SK-N-SH (cell line): ENCODE measurements at regions not wholly inside any gene's neighbourhood (a gene's known extent, or its start where the extent isn't known, plus 50 kb on each side); places are given as distances from the start of the nearest gene placed in this dataset.

ENCODE experiments used
- CTCF ChIA-PET: fragments of 300-600, 350-600 bp; formaldehyde crosslinking; extraction: SDS; loops from one replicate; lab custom pipeline; 2021; lab: Yijun Ruan, JAX
- POLR2A ChIA-PET: fragments of 350-600 bp; sonication (Branson Sonifier 250); formaldehyde crosslinking; extraction: SDS; loops from one replicate; lab custom pipeline; 2020; ENCODE audit warnings: antibody characterized with exemption, inconsistent platforms; lab: Yijun Ruan, JAX
- DNase-seq: peaks from one replicate; pipeline ENCODE4 v3.0.0; 2012
- H2AFZ ChIP-seq: fragments of 200-600 bp; sonication (generic); 2 replicates; pipeline ENCODE4 v1.8.1; 2016; ENCODE audit warnings: antibody characterized with exemption, mild to moderate bottlenecking, low read depth
- H3F3A ChIP-seq: fragments of 200-600 bp; sonication (generic); replicated peaks from 2 replicates; pipeline ENCODE3; 2016; ENCODE audit warnings: antibody characterized with exemption, mild to moderate bottlenecking; ENCODE audit not compliant: insufficient read depth
- H3K27ac ChIP-seq, 2 experiments: fragments of 200-500 bp in 1 of 2; fragments of 200-600 bp in 1 of 2; sonication (Bioruptor generic) in 1 of 2; sonication (generic), shearing (Covaris generic) in 1 of 2; 2 replicates each; pipeline versions ENCODE4 v1.5.1 to v1.6.1; 2014 to 2016; ENCODE audit warnings: low read depth in 2 of 2, inconsistent platforms in 1 of 2, low read length in 1 of 2, mild to moderate bottlenecking in 1 of 2, mixed read lengths in 1 of 2
- H3K27me3 ChIP-seq: fragments of 200-600 bp; sonication (generic), shearing (Covaris generic); 2 replicates; pipeline ENCODE4 v1.6.1; 2016; ENCODE audit warnings: mixed run types; ENCODE audit not compliant: insufficient read depth
- H3K36me3 ChIP-seq, 2 experiments: fragments of 200-500 bp in 1 of 2; fragments of 200-600 bp in 1 of 2; sonication (Bioruptor generic) in 1 of 2; sonication (generic) in 1 of 2; replicated peaks in 1 of 2; 2 replicates each; pipeline versions ENCODE3 to v1.5.1; 2014 to 2016; ENCODE audit warnings: low read length in 1 of 2, mild to moderate bottlenecking in 1 of 2; ENCODE audit not compliant: insufficient read depth in 2 of 2, control insufficient read depth in 1 of 2
- H3K4me1 ChIP-seq, 2 experiments: fragments of 200-500 bp in 1 of 2; fragments of 200-600 bp in 1 of 2; sonication (Bioruptor generic) in 1 of 2; sonication (generic), shearing (Covaris generic) in 1 of 2; 2 replicates each; pipeline versions ENCODE4 v1.5.1 to v1.6.1; 2014 to 2016; ENCODE audit warnings: low read depth in 1 of 2, low read length in 1 of 2, mixed run types in 1 of 2; ENCODE audit not compliant: insufficient read depth in 2 of 2, control insufficient read depth in 1 of 2
- H3K4me2 ChIP-seq: fragments of 200-600 bp; sonication (generic), shearing (Covaris generic); 2 replicates; pipeline ENCODE4 v1.6.1; 2017; ENCODE audit warnings: mixed run types
- H3K4me3 ChIP-seq, 2 experiments: fragments of 200-500 bp in 1 of 2; fragments of 200-600 bp in 1 of 2; sonication (Bioruptor generic) in 1 of 2; sonication (generic), shearing (Covaris generic) in 1 of 2; 2 replicates each; pipeline versions ENCODE4 v1.5.1 to v1.8.1; 2014 to 2016; ENCODE audit warnings: low read depth in 2 of 2, inconsistent platforms in 1 of 2, low read length in 1 of 2, mild to moderate bottlenecking in 1 of 2, mixed read lengths in 1 of 2, moderate library complexity in 1 of 2
- H3K79me2 ChIP-seq: fragments of 200-600 bp; sonication (generic); 2 replicates; pipeline ENCODE4 v1.8.1; 2017; ENCODE audit warnings: mild to moderate bottlenecking; ENCODE audit not compliant: insufficient read depth
- H3K9ac ChIP-seq: fragments of 200-600 bp; sonication (generic); 2 replicates; pipeline ENCODE4 v1.6.1; 2017; ENCODE audit warnings: mixed run types
- H3K9me2 ChIP-seq: fragments of 200-600 bp; sonication (generic); 2 replicates; pipeline ENCODE4 v1.6.1; 2017; ENCODE audit warnings: mixed run types
- H3K9me3 ChIP-seq: fragments of 200-600 bp; sonication (generic); 2 replicates; pipeline ENCODE4 v1.6.1; 2017; ENCODE audit warnings: mixed run types, mild to moderate bottlenecking, moderate library complexity
- H4K20me1 ChIP-seq: fragments of 200-600 bp; sonication (generic); 2 replicates; pipeline ENCODE4 v1.6.1; 2017; ENCODE audit warnings: mild to moderate bottlenecking, mixed run types; ENCODE audit not compliant: insufficient read depth
- CHD2 ChIP-seq: fragments of 150-350 bp; IDR thresholded peaks from 2 replicates; pipeline ENCODE4 v1.6.1; 2018; ENCODE audit warnings: low read length; ENCODE audit not compliant: partially characterized antibody
- CTCF ChIP-seq: fragments of 200-600 bp; sonication (generic); IDR thresholded peaks from 2 replicates; pipeline ENCODE4 v1.6.1; 2017; ENCODE audit warnings: antibody characterized with exemption, mild to moderate bottlenecking, moderate library complexity
- ELF1 ChIP-seq: IDR thresholded peaks from 2 replicates; pipeline ENCODE4 v1.4.0; 2012
- EP300 ChIP-seq, 2 experiments: IDR thresholded peaks; 2 replicates each; pipeline versions ENCODE4 v1.4.0 to v1.6.1; 2012; ENCODE audit warnings: borderline replicate concordance in 1 of 2, low read depth in 1 of 2, low read length in 1 of 2
- FOSL2 ChIP-seq: IDR thresholded peaks from 2 replicates; pipeline ENCODE4 v1.4.0; 2012; ENCODE audit warnings: low read depth, mild to moderate bottlenecking, moderate library complexity, borderline replicate concordance
- FOXJ3 ChIP-seq: sonication (generic); formaldehyde crosslinking; IDR thresholded peaks from 2 replicates; pipeline ENCODE4 v1.5.1; 2020; ENCODE audit warnings: mild to moderate bottlenecking, missing genetic modification reagents
- GATA2 ChIP-seq: sonication (generic); formaldehyde crosslinking; IDR thresholded peaks from 2 replicates; pipeline ENCODE4 v1.5.0; 2020; ENCODE audit warnings: mild to moderate bottlenecking, missing genetic modification reagents
- JUND ChIP-seq: IDR thresholded peaks from 2 replicates; pipeline ENCODE4 v1.4.0; 2012
- MEF2A ChIP-seq: IDR thresholded peaks from 2 replicates; pipeline ENCODE4 v1.4.0; 2012; ENCODE audit warnings: low read depth, borderline replicate concordance
- MXI1 ChIP-seq: IDR thresholded peaks from 2 replicates; pipeline ENCODE4 v1.6.1; 2012; ENCODE audit warnings: mild to moderate bottlenecking, low read depth, low read length, improper control_type of control experiment
- POLR2AphosphoS5 ChIP-seq: IDR thresholded peaks from 2 replicates; pipeline ENCODE4 v1.6.1; 2012; ENCODE audit warnings: low read depth, low read length
- RAD21 ChIP-seq: IDR thresholded peaks from 2 replicates; pipeline ENCODE4 v1.6.1; 2012; ENCODE audit warnings: mild to moderate bottlenecking, low read length
- RFX5 ChIP-seq: IDR thresholded peaks from 2 replicates; pipeline ENCODE4 v1.6.1; 2012; ENCODE audit warnings: mild to moderate bottlenecking, improper control_type of control experiment, low read length
- SIN3A ChIP-seq: IDR thresholded peaks from 2 replicates; pipeline ENCODE4 v1.6.1; 2012; ENCODE audit warnings: low read depth, mild to moderate bottlenecking, low read length, moderate library complexity, borderline replicate concordance
- TAF1 ChIP-seq: IDR thresholded peaks from 2 replicates; pipeline ENCODE4 v1.6.1; 2012; ENCODE audit warnings: low read depth, mild to moderate bottlenecking, low read length, moderate library complexity, borderline replicate concordance
- YY1 ChIP-seq: IDR thresholded peaks from 2 replicates; pipeline ENCODE4 v1.4.0; 2012; ENCODE audit warnings: low read depth, mild to moderate bottlenecking
- WGBS: methylation state at CpG from one replicate; pipeline ENCODE4 v1.1.6; 2017; ENCODE audit warnings: low lambda C conversion rate; 5-methylcytosine and 5-hydroxymethylcytosine counted together

- Histone ChIP-seq H3K9me2 (no peaks in the 10 kb centered on the region), H4K20me1 (peaks cover 95% of the 10 kb centered on the region), H3K27me3 (no peaks in the 10 kb centered on the region), H3K4me1 (peaks cover 0 to 53% of the 10 kb centered on the region in 2 experiments; a peak in 1 of 4 replicates), H3K9me3 (no peaks in the 10 kb centered on the region), H2AFZ (no peak overlapping the region), H3K36me3 (peaks cover 16 to 43% of the 10 kb centered on the region in 2 experiments), H3K27ac (peak overlapping the region in 1 of 2 experiments; percentile 40; a peak in 2 of 4 replicates), H3K79me2 (peaks cover 81% of the 10 kb centered on the region), H3K9ac (no peak overlapping the region), H3K4me2 (no peak overlapping the region), H3K4me3 (no peak overlapping the region), H3F3A (no peaks in the 10 kb centered on the region)
- CTCF ChIA-PET = interaction anchor here (0.7 to 1.3 kb wide), 3 partner anchors 19 to 416 kb away, joined by 3 to 4 read pairs (median 4); no protein-coding TSS in a partner anchor
- POLR2A ChIA-PET = no interaction called here
- DNase-seq = peak; percentile 88
- 0 out of 2 replicates have a peak, but pooled peaks have one; percentile 8 for TF ChIP-seq RAD21
- no peak for TF ChIP-seq POLR2AphosphoS5
- no peak for TF ChIP-seq JUND
- peak; percentile 77 for TF ChIP-seq FOXJ3 (CRISPR knock-in tag)
- no peak; the same call in 1 of the 2 replicates for TF ChIP-seq MXI1
- peak; percentile 81 for TF ChIP-seq GATA2 (CRISPR knock-in tag)
- TF ChIP-seq FOSL2 = no peak
- peak in 1 of 2 experiments; percentile 72; a peak in 2 of 4 replicates for TF ChIP-seq EP300 (IDR thresholded peaks at IDR 0.05; ENCODE audit: borderline replicate concordance in 1 of 2, low read depth in 1 of 2, low read length in 1 of 2)
- TF ChIP-seq CTCF = no peak
- WGBS = 87% methylated on average over 12 of the region's 17 CpGs
Measured at GRCh38 chr12:124490584-124491305, 76.7 kb downstream of the NCOR2 start.

- Histone ChIP-seq H3F3A (no peaks in the 10 kb centered on the region), H3K27me3 (no peaks in the 10 kb centered on the region), H3K4me1 (peaks cover 0 to 53% of the 10 kb centered on the region in 2 experiments; a peak in 1 of 4 replicates), H3K27ac (peak overlapping the region in 1 of 2 experiments; percentile 40; a peak in 2 of 4 replicates), H4K20me1 (peaks cover 88% of the 10 kb centered on the region), H3K4me2 (no peak overlapping the region), H3K4me3 (no peak overlapping the region), H3K79me2 (peaks cover 74% of the 10 kb centered on the region), H3K36me3 (peaks cover 16 to 48% of the 10 kb centered on the region in 2 experiments), H2AFZ (no peak overlapping the region), H3K9me3 (no peaks in the 10 kb centered on the region), H3K9me2 (no peaks in the 10 kb centered on the region), H3K9ac (no peak overlapping the region)
- DNase-seq = no peak
- WGBS = 93% methylated on average over 9 of the region's 9 CpGs
- CTCF ChIA-PET = interaction anchor here (1.1 to 1.3 kb wide), 2 partner anchors 20 to 417 kb away, joined by 4 read pairs; no protein-coding TSS in a partner anchor
- POLR2A ChIA-PET = no interaction called here
- no peak for TF ChIP-seq YY1
- no peak for TF ChIP-seq CTCF
- TF ChIP-seq RFX5 = no peak
- no peak for TF ChIP-seq SIN3A
- TF ChIP-seq MEF2A = no peak
- no peak for TF ChIP-seq RAD21
- no peak for TF ChIP-seq POLR2AphosphoS5
- TF ChIP-seq TAF1 = no peak
- TF ChIP-seq ELF1 = no peak
- no peak for TF ChIP-seq CHD2
Measured at GRCh38 chr12:124489915-124490583, 77.4 kb downstream of the NCOR2 start.
